Activated CD4-positive, alpha-beta T cell treated with anti-CD3 and anti-CD28 coated beads for 1 hour (primary cell): ENCODE measurements at regions not wholly inside any gene's neighbourhood (a gene's known extent, or its start where the extent isn't known, plus 50 kb on each side); places are given as distances from the start of the nearest gene placed in this dataset.
"Not testable (repeated sequence)": the region's sequence is repeated elsewhere in the genome, so short reads cannot be mapped to it uniquely, and the experiment has no call there.

Experiments
- DNase-seq: peaks from one replicate; pipeline ENCODE4 v3.0.0-alpha.2; 2020

DNA sequence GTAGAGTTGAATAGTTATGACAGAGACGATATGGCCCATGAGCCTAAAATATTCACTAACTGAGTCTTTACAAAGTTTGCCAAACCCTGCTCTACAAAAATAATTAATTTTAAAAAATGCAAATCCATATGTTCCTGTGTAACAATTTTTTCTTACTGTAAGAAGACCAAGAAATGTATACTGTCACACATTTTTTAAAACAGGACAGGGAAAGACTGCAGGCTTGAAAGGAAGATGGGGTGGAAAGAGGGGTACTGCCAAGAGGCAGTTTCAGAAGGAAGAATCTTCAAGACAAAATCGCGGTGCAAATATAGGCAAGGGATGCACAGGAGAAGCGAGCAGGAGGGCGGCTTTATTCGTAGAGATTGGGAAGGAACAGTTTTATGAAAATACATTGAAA is 115.7 kb upstream of the KLHL1 start:
- no peak for DNase-seq

DNA sequence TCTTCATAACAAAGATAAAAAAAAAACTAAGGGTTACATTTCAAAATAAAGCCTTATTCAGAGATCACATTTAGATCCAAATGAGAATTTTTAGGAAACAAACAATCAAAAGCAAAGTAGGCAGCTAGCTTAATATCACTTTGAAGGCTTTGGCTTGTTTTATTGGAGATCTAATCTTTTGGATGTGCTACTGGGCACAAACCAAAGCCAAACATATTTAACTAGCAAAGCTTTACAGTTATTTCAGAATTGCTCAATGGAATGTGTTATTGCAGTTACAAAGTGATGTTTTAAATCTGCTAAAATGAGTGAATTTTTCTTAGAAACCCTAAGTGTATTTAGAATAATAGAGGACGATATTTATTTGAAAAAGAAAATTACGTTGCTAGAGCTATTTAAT is 114.7 kb upstream of the KLHL1 start:
- no peak for DNase-seq

DNA sequence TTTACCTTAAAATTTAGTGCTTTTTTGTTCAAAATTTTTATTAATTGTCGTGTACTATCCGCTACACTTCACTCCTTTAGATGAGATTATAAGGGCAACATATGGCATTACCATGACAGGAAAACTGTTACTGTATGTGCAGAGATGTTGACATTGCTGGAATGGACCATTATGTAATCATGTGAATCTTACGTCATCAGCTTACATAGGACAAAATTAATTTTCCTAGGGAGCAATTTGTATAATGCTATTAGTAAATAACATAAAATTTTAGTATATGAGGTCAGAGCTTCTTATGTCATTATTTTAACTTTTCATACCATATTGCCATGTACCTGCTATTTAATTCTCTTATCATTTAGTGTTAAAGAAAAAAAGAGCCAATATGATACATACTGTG is 110.4 kb upstream of the KLHL1 start:
- DNase-seq: no peak

DNA sequence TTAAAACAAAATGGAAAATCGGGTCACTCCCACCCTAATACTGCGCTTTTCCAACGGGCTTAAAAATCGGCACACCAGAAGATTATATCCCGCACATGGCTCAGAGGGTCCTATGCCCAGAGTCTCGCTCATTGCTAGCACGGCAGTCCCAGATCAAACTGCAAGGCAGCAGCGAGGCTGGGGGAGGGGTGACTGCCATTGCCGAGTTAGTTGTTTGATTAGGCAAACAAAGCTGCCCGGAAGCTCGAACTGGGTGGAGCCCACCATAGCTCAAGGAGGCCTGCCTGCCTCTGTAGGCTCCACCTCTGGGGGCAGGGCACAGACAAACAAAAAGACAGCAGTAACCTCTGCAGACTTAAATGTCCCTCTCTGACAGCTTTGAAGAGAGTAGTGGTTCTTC is 100.7 kb upstream of the KLHL1 start:
- not testable (repeated sequence) for DNase-seq

DNA sequence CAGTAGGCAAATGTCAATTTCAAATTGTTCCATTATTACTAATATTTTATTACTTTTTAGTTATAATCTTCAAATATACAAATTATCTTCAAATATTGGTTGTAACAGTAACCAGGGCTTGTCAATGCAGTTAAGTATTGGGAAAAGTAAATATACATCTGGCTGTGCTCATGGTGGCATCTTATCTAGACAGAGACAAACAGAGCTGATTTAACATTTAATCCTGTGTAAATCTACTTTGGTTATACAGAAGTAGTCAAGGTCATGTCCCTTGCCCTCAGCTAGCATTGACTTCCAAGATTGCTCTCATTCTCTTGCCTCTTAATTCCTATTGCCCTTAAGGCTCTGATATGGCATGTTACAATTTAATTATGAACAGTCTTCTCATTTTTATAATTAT is 98.4 kb upstream of the KLHL1 start:
- DNase-seq: no peak

DNA sequence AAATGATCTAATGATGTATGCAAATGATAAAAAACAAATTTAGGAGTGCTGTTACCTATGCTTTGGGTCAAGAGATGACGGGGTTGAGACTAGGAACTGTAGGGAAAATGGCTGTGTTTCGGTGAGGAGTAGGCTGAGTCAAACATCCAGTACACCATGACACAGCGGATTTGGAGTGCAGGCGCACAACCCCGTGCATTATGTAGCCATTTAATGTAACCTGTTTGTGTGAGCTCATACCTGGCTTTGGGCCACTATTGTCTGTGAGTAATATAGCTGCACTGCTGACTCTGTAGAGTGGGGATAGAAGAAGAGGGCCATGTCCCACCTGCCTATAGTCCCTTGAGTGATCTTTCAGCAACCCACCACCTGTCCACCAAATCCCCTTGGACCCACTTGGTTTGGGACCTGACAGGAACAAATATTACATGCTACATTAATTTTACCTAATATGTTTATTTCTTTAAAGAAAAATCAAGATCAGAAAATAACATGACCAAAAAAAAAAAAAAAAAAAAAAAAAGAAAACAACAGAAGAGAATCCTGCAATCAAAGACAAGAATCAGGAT is 95.5 kb upstream of the KLHL1 start:
- no peak for DNase-seq

DNA sequence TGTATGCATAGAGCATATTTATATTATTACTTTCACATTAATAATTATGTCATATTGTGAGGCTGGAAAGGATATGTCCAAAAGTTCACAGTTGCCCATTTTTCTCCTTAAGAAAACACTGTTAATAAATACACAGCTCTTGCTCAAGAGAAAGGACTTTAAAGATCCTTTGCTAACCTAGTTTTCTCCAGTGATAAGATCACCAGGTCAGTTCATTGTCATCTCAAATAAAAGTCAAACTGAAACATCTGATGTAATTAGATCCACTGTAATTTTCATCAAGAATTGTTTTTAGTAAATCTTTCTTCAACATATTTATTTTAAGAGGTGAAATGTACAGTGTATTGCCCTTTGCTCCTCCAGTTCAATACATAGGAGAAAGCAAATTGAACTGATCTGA is 82.8 kb upstream of the KLHL1 start:
- DNase-seq: no peak

DNA sequence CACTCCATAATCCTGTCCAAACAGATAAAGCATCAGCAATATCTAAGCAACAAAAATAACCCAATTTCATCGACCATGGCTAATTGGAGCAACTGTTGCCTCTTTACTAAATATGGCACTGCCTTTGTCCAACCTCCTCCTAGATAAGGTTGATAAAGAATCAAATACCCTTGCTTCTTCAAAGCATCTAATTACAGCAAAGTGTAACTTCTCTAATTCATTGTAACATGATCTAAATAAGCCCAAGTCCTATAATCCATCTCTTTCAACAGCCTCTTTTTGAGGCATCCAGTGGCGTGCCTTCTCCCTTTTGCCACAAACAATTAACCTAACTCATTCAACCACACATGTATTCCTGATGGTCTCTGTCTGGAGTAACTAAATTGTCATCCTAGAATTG is 81.7 kb upstream of the KLHL1 start:
- DNase-seq: no peak

DNA sequence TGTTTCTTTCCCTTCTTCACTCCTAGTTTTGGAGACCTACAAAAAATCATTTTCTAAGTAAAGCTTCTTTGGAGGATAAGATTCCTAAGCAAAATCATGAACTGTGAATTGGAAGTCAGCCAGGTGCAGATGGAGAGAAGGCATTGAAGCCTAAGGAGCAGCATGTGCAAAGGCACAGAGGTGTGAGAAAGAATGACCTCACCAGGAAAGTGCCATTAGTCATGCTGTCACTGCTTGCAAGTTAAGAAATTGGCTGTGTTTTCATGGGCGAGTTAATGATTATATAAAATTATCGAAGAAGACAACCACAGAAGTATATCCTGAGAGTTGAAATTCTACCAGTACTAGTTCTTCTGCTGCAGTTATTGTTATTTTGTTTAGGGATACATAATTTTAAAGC is 80.3 kb upstream of the KLHL1 start:
- no peak for DNase-seq

DNA sequence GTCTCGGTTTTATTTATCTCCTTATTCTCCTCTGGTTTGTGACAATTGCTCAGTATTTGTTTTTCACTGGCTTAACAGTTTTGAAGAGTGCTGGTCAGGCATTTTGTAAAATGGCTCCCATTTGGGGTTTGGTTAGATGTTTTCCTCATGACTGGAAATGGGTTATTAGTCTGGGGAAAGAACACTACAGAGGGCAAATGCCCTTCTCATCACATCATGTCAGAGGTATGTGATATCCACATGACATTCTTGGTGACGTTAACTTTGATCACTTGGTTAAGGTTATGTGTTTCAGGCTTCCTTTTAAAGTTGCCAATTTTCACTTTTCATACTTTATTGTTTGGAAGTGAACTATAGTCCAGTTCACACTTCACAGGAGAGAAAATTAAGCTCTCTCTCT is 74.8 kb upstream of the KLHL1 start:
- DNase-seq: no peak
